HCT116 (cell line): ENCODE measurements at regions not wholly inside any gene's neighbourhood (a gene's known extent, or its start where the extent isn't known, plus 50 kb on each side); places are given as distances from the start of the nearest gene placed in this dataset.

ENCODE experiments used
- ATAC-seq: fragments of 200-7000 bp; cut with Tn5 transposase; 2 replicates; pipeline ENCODE4 v1.9.1; 2020; ENCODE audit warnings: mild to moderate bottlenecking, moderate library complexity
- BruUV-seq: library from RNA; stranded (reverse); fragments of 400-500 nt; replicated peaks from 2 replicates; lab custom pipeline; 2021; lab: Mats Ljungman, UMichigan
- CTCF ChIA-PET: fragments of 300-600 bp; sonication (Branson Sonifier 250); formaldehyde crosslinking; loops from one replicate; lab custom pipeline; 2021; ENCODE audit warnings: antibody characterized with exemption; lab: Charles Lee
- POLR2A ChIA-PET: fragments of 300-600, 350-600 bp; sonication (Branson Sonifier 250); formaldehyde crosslinking; loops from one replicate; lab custom pipeline; 2021; ENCODE audit warnings: antibody characterized with exemption; lab: Charles Lee
- RAD21 ChIA-PET, 2 experiments: fragments of 300-600 bp; sonication (Branson Sonifier 250); formaldehyde crosslinking; loops; one replicate each; lab custom pipeline; 2023; ENCODE audit warnings: low total read pairs in 2 of 2; ENCODE audit not compliant: uncharacterized antibody in 2 of 2, unreplicated experiment in 2 of 2, low non-redundant PET in 1 of 2; lab: Charles Lee
- DNase-seq: peaks from one replicate; pipeline ENCODE4 v3.0.0-alpha.2; 2010; ENCODE audit warnings: low read depth, low spot score
- H2AFZ ChIP-seq: fragments of 200-600 bp; shearing (Covaris generic), sonication (generic); 2 replicates; pipeline ENCODE4 v1.6.1; 2017; ENCODE audit warnings: low read depth, mixed run types, mixed read lengths, antibody characterized with exemption, low read length; ENCODE audit not compliant: poor library complexity, severe bottlenecking
- H3K27ac ChIP-seq: 2 replicates; pipeline ENCODE4 v1.5.1; 2012; ENCODE audit warnings: low read depth, low read length
- H3K27me3 ChIP-seq: fragments of 200-600 bp; sonication (generic); 2 replicates; pipeline ENCODE4 v1.6.1; 2016; ENCODE audit warnings: mixed run types, low read length, mixed read lengths; ENCODE audit not compliant: insufficient read depth
- H3K36me3 ChIP-seq, 2 experiments: fragments of 200-500 bp in 1 of 2; fragments of 200-600 bp in 1 of 2; sonication (Bioruptor generic) in 1 of 2; sonication (generic) in 1 of 2; 2 replicates each; pipeline versions ENCODE4 v1.5.1 to v1.6.1; 2014 to 2016; ENCODE audit warnings: low read length in 2 of 2, inconsistent platforms in 1 of 2, mixed read lengths in 1 of 2, mixed run types in 1 of 2; ENCODE audit not compliant: insufficient read depth in 2 of 2, control insufficient read depth in 1 of 2
- H3K4me1 ChIP-seq, 2 experiments: fragments of 200-600 bp in 1 of 2; sonication (generic) in 1 of 2; 2 replicates each; pipeline versions ENCODE4 v1.5.1 to v1.6.1; 2012 to 2017; ENCODE audit warnings: low read length in 2 of 2, inconsistent platforms in 1 of 2, mild to moderate bottlenecking in 1 of 2, mixed read lengths in 1 of 2, mixed run types in 1 of 2, moderate library complexity in 1 of 2; ENCODE audit not compliant: insufficient read depth in 2 of 2, control insufficient read depth in 1 of 2
- H3K4me2 ChIP-seq: fragments of 200-600 bp; sonication (generic); 2 replicates; pipeline ENCODE4 v1.6.1; 2017; ENCODE audit warnings: mixed run types, low read length, mixed read lengths
- H3K4me3 ChIP-seq, 2 experiments: fragments of 200-600 bp in 1 of 2; sonication (generic) in 1 of 2; replicated peaks in 1 of 2; 2 replicates each; pipeline ENCODE4 v1.5.1; 2011 to 2016; ENCODE audit warnings: low read length in 2 of 2, control low read depth in 1 of 2, low read depth in 1 of 2, mild to moderate bottlenecking in 1 of 2, mixed read lengths in 1 of 2, mixed run types in 1 of 2
- H3K79me2 ChIP-seq: fragments of 200-600 bp; sonication (generic); 2 replicates; pipeline ENCODE4 v1.6.1; 2017; ENCODE audit warnings: mild to moderate bottlenecking, mixed run types, low read length, moderate library complexity, mixed read lengths; ENCODE audit not compliant: insufficient read depth
- H3K9ac ChIP-seq: fragments of 200-600 bp; sonication (generic); 2 replicates; pipeline ENCODE4 v1.6.1; 2016; ENCODE audit warnings: low read length, mixed read lengths
- H3K9me2 ChIP-seq: fragments of 200-600 bp; sonication (generic), shearing (Covaris generic); 2 replicates; pipeline ENCODE4 v1.6.1; 2017; ENCODE audit warnings: mixed run types, mild to moderate bottlenecking, moderate library complexity; ENCODE audit not compliant: insufficient read depth
- H3K9me3 ChIP-seq, 2 experiments: fragments of 200-500 bp in 1 of 2; fragments of 200-600 bp in 1 of 2; sonication (Bioruptor generic) in 1 of 2; sonication (generic) in 1 of 2; 2 replicates each; pipeline ENCODE4 v1.6.1; 2014 to 2017; ENCODE audit warnings: low read length in 2 of 2, mixed read lengths in 2 of 2, inconsistent platforms in 1 of 2, low read depth in 1 of 2, mild to moderate bottlenecking in 1 of 2, mixed run types in 1 of 2, moderate library complexity in 1 of 2; ENCODE audit not compliant: control insufficient read depth in 1 of 2, insufficient read depth in 1 of 2
- H4K20me1 ChIP-seq: fragments of 200-600 bp; sonication (generic), shearing (Covaris generic); 2 replicates; pipeline ENCODE4 v1.6.1; 2017; ENCODE audit warnings: mixed run types, mild to moderate bottlenecking, moderate library complexity; ENCODE audit not compliant: insufficient read depth
- CBX3 ChIP-seq: IDR thresholded peaks from 2 replicates; pipeline ENCODE4 v1.6.1; 2012; ENCODE audit warnings: low read depth
- CEBPB ChIP-seq: IDR thresholded peaks from 2 replicates; pipeline ENCODE4 v1.6.1; 2012; ENCODE audit warnings: low read depth
- ELF1 ChIP-seq: IDR thresholded peaks from 2 replicates; pipeline ENCODE4 v1.6.1; 2012; ENCODE audit warnings: low read depth, borderline replicate concordance
- EZH2 ChIP-seq: fragments of 200-600 bp; sonication (generic); IDR thresholded peaks from 2 replicates; pipeline ENCODE4 v1.6.1; 2017; ENCODE audit warnings: antibody characterized with exemption, mixed run types
- FOSL1 ChIP-seq: IDR thresholded peaks from 2 replicates; pipeline ENCODE4 v1.6.1; 2012; ENCODE audit warnings: low read depth
- JUND ChIP-seq: IDR thresholded peaks from 2 replicates; pipeline ENCODE4 v1.6.1; 2012
- POLR2A ChIP-seq: IDR thresholded peaks from 2 replicates; pipeline ENCODE4 v1.7.0; 2011; ENCODE audit warnings: borderline replicate concordance; ENCODE audit not compliant: insufficient read depth, insufficient read length; ENCODE audit errors: extremely low read depth
- POLR2AphosphoS5 ChIP-seq: IDR thresholded peaks from 2 replicates; pipeline ENCODE4 v1.6.1; 2011; ENCODE audit warnings: mild to moderate bottlenecking, low read depth, low read length, moderate library complexity
- SRF ChIP-seq: IDR thresholded peaks from 2 replicates; pipeline ENCODE4 v1.6.1; 2012; ENCODE audit warnings: low read depth
- YY1 ChIP-seq: IDR thresholded peaks from 2 replicates; pipeline ENCODE4 v1.6.1; 2011; ENCODE audit warnings: low read length, low read depth, moderate library complexity, mild to moderate bottlenecking; ENCODE audit not compliant: insufficient replicate concordance; ENCODE audit errors: extremely low read depth
- ZFX ChIP-seq: fragments of 450-650 bp; IDR thresholded peaks from 2 replicates; pipeline ENCODE4 v1.6.1; 2017
- ZNF274 ChIP-seq: fragments of 200-500 bp; sonication (Bioruptor generic); IDR thresholded peaks from 2 replicates; pipeline ENCODE4 v1.6.1; 2014; ENCODE audit warnings: mild to moderate bottlenecking, low read depth, low read length, inconsistent platforms
- intact Hi-C: fragments of 100-400 bp; cut with micrococcal nuclease; formaldehyde crosslinking; loops from 2 replicates; pipeline ENCODE4 v1.10.0; 2022
- TF ChIP-seq, protein P1 (sequence below): IDR thresholded peaks from 2 replicates; pipeline ENCODE4 v1.6.1; 2012
- TF ChIP-seq, protein P2 (sequence below), 3 experiments: fragments of 200-600 bp in 1 of 3; sonication (generic) in 1 of 3; IDR thresholded peaks in 2 of 3; conservative IDR thresholded peaks in 1 of 3; 2 replicates each; pipeline ENCODE4 v1.5.1; 2012 to 2017; ENCODE audit warnings: low read depth in 2 of 3, low read length in 2 of 3, antibody characterized with exemption in 1 of 3, borderline replicate concordance in 1 of 3, control low read depth in 1 of 3, mild to moderate bottlenecking in 1 of 3, mixed read lengths in 1 of 3, mixed run types in 1 of 3, moderate library complexity in 1 of 3; ENCODE audit not compliant: insufficient read depth in 1 of 3
- TF ChIP-seq, protein P3 (sequence below): IDR thresholded peaks from 2 replicates; pipeline ENCODE4 v1.6.1; 2011; ENCODE audit warnings: mild to moderate bottlenecking, low read length, moderate library complexity; ENCODE audit not compliant: insufficient replicate concordance; ENCODE audit errors: extremely low read depth
- TF ChIP-seq, protein P4 (sequence below): IDR thresholded peaks from 2 replicates; pipeline ENCODE4 v1.6.1; 2012; ENCODE audit warnings: low read depth
- TF ChIP-seq, protein P5 (sequence below): IDR thresholded peaks from 2 replicates; pipeline ENCODE4 v1.6.1; 2012

DNA sequence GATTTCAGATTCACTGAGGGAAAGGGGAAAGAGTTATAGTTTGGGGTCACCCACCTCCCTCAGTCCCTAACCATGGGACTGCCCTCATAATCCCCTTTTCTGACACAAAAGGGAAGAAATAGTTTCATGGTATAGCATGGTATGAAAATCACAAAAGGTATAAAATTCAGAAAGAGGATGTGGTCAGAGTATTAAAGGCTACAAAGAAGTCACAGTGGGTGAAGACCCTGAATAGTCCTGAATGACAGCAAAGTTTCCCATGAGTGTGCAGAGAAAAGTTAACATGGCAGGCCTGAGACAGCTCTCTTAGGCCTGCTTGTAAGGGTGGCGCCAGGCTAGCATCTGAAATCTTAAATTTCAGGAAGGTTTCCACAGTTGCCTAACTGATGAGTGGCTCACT, 290.6 kb upstream of the ZNF608 start:
- Histone ChIP-seq H2AFZ (no peak overlapping the region), H3K4me2 (no peak overlapping the region), H3K4me1 (peaks cover 0 to 6% of the 10 kb centered on the region in 2 experiments; a peak in 2 of 4 replicates), H4K20me1 (no peaks in the 10 kb centered on the region), H3K36me3 (no peaks in the 10 kb centered on the region), H3K27me3 (no peaks in the 10 kb centered on the region), H3K9me3 (no peaks in the 10 kb centered on the region), H3K79me2 (no peaks in the 10 kb centered on the region), H3K9me2 (no peaks in the 10 kb centered on the region), H3K27ac (no peak overlapping the region), H3K9ac (no peak overlapping the region), H3K4me3 (no peak overlapping the region)
- ChIA-PET POLR2A (no interaction called here), CTCF (no interaction called here), RAD21 (no interaction called here)
- intact Hi-C loops, result no loop called here
- no peak for ATAC-seq
- DNase-seq, result no peak
- TF ChIP-seq, protein P1, sequence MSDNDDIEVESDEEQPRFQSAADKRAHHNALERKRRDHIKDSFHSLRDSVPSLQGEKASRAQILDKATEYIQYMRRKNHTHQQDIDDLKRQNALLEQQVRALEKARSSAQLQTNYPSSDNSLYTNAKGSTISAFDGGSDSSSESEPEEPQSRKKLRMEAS, result no peak
- TF ChIP-seq JUND (no peak), ZNF274 (no peak), POLR2A (no peak), ZFX (no peak), POLR2AphosphoS5 (no peak), SRF (no peak), CBX3 (no peak), ELF1 (no peak), FOSL1 (no peak), CEBPB (no peak), YY1 (no peak), EZH2 (no peak)
- TF ChIP-seq, protein P2, sequence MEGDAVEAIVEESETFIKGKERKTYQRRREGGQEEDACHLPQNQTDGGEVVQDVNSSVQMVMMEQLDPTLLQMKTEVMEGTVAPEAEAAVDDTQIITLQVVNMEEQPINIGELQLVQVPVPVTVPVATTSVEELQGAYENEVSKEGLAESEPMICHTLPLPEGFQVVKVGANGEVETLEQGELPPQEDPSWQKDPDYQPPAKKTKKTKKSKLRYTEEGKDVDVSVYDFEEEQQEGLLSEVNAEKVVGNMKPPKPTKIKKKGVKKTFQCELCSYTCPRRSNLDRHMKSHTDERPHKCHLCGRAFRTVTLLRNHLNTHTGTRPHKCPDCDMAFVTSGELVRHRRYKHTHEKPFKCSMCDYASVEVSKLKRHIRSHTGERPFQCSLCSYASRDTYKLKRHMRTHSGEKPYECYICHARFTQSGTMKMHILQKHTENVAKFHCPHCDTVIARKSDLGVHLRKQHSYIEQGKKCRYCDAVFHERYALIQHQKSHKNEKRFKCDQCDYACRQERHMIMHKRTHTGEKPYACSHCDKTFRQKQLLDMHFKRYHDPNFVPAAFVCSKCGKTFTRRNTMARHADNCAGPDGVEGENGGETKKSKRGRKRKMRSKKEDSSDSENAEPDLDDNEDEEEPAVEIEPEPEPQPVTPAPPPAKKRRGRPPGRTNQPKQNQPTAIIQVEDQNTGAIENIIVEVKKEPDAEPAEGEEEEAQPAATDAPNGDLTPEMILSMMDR (IDR thresholded peaks at IDR 0.05 in 2 of 3, conservative IDR thresholded peaks at IDR 0.05 in 1 of 3; ENCODE audit: borderline replicate concordance in 1 of 3, insufficient read depth in 1 of 3, low read depth in 2 of 3, low read length in 2 of 3), result no peak
- TF ChIP-seq, protein P3, sequence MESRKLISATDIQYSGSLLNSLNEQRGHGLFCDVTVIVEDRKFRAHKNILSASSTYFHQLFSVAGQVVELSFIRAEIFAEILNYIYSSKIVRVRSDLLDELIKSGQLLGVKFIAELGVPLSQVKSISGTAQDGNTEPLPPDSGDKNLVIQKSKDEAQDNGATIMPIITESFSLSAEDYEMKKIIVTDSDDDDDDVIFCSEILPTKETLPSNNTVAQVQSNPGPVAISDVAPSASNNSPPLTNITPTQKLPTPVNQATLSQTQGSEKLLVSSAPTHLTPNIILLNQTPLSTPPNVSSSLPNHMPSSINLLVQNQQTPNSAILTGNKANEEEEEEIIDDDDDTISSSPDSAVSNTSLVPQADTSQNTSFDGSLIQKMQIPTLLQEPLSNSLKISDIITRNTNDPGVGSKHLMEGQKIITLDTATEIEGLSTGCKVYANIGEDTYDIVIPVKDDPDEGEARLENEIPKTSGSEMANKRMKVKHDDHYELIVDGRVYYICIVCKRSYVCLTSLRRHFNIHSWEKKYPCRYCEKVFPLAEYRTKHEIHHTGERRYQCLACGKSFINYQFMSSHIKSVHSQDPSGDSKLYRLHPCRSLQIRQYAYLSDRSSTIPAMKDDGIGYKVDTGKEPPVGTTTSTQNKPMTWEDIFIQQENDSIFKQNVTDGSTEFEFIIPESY, result no peak
- TF ChIP-seq, protein P4, sequence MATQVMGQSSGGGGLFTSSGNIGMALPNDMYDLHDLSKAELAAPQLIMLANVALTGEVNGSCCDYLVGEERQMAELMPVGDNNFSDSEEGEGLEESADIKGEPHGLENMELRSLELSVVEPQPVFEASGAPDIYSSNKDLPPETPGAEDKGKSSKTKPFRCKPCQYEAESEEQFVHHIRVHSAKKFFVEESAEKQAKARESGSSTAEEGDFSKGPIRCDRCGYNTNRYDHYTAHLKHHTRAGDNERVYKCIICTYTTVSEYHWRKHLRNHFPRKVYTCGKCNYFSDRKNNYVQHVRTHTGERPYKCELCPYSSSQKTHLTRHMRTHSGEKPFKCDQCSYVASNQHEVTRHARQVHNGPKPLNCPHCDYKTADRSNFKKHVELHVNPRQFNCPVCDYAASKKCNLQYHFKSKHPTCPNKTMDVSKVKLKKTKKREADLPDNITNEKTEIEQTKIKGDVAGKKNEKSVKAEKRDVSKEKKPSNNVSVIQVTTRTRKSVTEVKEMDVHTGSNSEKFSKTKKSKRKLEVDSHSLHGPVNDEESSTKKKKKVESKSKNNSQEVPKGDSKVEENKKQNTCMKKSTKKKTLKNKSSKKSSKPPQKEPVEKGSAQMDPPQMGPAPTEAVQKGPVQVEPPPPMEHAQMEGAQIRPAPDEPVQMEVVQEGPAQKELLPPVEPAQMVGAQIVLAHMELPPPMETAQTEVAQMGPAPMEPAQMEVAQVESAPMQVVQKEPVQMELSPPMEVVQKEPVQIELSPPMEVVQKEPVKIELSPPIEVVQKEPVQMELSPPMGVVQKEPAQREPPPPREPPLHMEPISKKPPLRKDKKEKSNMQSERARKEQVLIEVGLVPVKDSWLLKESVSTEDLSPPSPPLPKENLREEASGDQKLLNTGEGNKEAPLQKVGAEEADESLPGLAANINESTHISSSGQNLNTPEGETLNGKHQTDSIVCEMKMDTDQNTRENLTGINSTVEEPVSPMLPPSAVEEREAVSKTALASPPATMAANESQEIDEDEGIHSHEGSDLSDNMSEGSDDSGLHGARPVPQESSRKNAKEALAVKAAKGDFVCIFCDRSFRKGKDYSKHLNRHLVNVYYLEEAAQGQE, result no peak
- TF ChIP-seq, protein P5, sequence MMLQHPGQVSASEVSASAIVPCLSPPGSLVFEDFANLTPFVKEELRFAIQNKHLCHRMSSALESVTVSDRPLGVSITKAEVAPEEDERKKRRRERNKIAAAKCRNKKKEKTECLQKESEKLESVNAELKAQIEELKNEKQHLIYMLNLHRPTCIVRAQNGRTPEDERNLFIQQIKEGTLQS, result no peak
- BruUV-seq, result no TSS peak
